GM21381 (cell line): ENCODE measurements at regions not wholly inside any gene's neighbourhood (a gene's known extent, or its start where the extent isn't known, plus 50 kb on each side); places are given as distances from the start of the nearest gene placed in this dataset.
"Not testable (repeated sequence)": the region's sequence is repeated elsewhere in the genome, so short reads cannot be mapped to it uniquely, and the experiment has no call there.

ENCODE experiments used
- ATAC-seq: cut with Tn5 transposase; IDR thresholded peaks from one replicate; pipeline ENCODE4 v1.9.1; 2021; ENCODE audit warnings: mild to moderate bottlenecking, moderate library complexity; ENCODE audit not compliant: unreplicated experiment

DNA sequence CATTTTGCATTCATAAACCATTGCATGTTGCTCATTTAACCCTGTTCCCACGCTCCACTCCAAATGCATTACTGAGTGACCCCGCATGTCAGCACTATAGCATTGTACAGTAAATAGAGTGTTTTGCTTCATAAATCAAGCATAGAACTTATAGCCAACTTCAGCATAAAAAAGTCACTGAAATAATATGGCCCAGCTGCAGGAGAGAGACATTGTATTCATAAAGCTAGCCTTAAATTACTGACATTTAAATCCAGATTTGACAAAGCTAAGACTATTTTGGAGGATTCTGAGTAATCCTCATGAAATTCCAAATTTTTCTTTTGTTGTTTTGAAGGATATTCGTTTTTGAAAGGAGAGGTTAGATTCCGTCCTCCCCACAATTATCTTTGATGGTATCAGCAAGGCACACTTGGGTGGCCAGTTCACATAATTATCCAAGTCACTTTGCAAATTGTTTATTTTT lies 320.9 kb upstream of the TCF4 start:
- no peak for ATAC-seq

DNA sequence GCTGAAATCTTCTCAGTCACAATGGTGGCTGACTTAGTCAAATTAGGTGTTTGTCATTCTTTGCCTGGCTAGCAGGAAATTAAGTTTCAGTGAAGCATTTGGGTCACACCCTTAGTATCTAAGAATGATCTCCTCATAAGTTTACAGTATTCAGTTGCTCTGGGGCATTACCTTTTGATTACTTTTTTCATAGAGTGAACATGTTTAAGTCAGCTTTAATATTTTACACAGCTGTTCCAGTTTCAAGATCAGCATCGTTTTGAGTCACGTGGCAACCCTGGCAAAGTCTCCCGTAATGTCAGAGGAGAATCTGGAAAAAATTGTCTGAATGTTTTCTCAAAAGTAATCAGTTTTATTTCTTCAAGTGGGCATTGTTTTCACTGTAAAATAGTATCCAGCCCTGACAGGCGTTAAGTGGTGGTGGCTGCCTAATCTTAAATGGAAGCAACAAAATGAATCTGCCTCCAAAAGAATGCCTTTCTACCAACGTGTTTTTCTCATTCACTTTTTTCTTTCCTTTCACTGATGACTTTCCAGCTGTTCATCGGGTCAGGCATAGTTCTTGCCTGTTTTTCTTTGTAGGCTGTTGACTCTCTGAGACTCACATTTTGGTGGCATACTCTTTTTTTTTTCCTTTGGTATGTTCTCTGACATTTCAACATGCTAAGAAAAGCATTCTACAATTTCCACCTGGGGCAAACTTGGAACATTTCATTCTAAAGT lies 319.6 kb upstream of the TCF4 start:
- no peak for ATAC-seq

DNA sequence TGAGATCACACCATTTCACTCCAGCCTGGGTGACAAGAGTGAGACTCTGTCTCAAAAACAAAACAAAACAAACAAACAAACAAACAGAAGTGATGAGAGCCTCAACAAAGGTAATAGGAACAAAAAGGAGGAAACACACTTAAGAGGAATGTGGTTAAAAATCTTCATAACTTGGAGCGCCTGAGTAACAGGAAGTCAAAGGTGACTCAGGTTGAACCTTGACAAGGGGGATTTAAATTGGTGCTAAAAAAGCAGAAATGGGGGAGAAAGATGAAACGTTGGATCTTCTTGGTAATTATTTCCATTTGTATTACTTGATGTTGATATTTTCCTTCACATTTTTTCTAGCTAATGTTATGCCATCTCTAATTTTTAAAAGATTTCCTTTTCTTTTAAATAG lies 318.5 kb upstream of the TCF4 start:
- ATAC-seq, result no peak

- ATAC-seq, result no peak
These were observed 315.9 kb upstream of the TCF4 start for GRCh38 chr18:55903911-55904310.

GRCh38 chr18:55900380-55900779 lies 312.4 kb upstream of the TCF4 start:
- no peak for ATAC-seq

GRCh38 chr18:55897091-55897689 lies 309.2 kb upstream of the TCF4 start:
- ATAC-seq, result no peak

DNA sequence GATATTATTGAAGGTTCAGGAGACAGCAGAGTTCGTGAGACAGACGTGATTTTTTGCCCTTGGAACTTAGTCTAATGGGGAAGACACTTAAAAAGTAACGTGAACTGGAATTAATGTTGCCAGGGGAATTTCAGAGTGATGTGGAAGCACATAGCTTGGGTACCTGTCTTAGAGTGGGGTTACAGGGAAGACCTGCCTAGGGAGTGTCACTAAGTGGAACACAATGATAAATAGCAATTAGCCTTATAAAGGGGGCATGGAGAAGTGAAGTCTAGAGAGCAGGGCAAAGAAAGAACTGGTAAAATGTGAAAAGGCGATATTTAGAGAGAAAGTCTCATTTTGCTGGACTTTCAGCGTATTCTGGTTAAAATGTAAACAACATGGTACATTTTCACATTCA lies 306.0 kb upstream of the TCF4 start:
- no peak for ATAC-seq

GRCh38 chr18:55892862-55893813 lies 305.1 kb upstream of the TCF4 start:
- not testable (repeated sequence) for ATAC-seq

DNA sequence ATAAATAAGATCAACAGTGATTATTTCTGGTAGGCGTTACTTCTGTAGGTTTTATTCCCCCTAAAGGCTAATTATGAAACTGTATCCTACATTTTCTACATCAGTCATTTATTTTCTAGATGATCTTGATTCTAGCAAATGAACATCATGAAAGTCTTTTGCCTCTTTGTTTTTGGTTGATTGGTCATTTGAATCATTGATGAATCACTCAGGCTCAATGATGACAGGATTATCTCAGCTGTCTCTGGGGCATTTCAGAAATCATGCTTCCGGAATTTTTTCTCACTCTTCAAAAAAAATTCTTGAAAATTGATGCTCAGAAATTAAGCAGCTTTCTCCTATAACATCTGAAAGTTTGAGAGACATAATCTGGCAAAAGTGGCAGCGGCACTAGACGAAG lies 298.9 kb upstream of the TCF4 start:
- ATAC-seq, result no peak

DNA sequence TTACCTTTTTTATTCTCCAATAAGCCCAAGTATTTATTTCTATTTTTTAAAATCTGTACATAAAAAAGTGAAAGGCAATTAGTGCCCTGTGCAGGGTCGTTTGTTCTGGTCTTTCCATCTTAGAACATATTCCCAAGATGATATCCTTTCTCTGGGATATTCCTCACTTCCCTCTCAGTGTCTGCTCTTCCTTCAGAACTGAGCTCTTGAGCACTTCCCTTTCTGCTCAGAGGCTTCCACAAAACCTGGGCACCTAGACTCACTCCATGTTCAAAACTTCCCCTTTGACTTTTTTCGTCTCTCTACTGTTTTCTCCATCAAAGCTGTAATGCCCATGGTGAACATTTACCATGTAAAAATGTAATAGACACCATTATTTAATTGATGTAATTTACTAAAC lies 296.5 kb upstream of the TCF4 start:
- ATAC-seq, result no peak

GRCh38 chr18:55880617-55881016 lies 292.6 kb upstream of the TCF4 start:
- ATAC-seq, result no peak

- no peak for ATAC-seq
These were observed 291.3 kb upstream of the TCF4 start for GRCh38 chr18:55879331-55879730.

DNA sequence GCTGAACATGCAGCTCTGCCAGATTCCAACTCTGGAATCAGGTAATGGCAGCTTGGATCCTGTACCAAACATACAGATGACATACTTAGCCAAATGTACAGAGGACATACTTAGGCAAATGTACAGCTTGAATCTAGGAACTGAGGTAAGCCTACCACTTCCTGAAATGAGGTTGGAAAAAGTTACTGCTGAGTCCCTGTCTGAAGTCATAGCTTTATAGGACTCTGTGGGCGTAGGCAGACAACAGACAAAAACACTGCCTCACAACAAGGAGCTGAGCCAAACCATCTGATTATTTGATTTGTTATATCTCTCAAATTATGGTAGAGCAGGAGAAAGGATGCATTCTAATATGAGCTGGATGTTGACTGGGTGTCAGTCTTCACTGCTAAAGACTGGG lies 290.2 kb upstream of the TCF4 start:
- ATAC-seq, result no peak

DNA sequence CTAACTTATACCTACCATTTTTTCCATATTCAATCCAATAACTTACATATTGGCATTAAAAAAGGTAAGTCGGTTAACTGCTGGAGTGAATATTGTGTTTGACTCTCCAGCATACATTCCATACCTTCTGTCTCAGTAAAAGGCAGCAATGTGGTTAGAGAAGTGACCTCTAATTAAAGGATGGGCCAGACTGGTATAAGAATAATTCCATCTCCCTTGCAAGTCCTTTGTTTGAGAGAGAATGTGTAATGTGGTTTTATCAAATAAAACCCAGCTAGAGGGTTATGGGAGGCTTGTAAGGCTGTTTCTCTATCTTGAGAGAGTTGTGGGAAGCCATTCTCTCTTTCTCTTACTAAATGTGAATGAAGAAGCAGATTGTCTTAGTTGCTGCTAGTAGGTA lies 289.3 kb upstream of the TCF4 start:
- ATAC-seq, result no peak

- ATAC-seq, result no peak
These were observed 288.3 kb upstream of the TCF4 start for GRCh38 chr18:55876254-55876653.

GRCh38 chr18:55875371-55875901 lies 287.4 kb upstream of the TCF4 start:
- no peak for ATAC-seq

DNA sequence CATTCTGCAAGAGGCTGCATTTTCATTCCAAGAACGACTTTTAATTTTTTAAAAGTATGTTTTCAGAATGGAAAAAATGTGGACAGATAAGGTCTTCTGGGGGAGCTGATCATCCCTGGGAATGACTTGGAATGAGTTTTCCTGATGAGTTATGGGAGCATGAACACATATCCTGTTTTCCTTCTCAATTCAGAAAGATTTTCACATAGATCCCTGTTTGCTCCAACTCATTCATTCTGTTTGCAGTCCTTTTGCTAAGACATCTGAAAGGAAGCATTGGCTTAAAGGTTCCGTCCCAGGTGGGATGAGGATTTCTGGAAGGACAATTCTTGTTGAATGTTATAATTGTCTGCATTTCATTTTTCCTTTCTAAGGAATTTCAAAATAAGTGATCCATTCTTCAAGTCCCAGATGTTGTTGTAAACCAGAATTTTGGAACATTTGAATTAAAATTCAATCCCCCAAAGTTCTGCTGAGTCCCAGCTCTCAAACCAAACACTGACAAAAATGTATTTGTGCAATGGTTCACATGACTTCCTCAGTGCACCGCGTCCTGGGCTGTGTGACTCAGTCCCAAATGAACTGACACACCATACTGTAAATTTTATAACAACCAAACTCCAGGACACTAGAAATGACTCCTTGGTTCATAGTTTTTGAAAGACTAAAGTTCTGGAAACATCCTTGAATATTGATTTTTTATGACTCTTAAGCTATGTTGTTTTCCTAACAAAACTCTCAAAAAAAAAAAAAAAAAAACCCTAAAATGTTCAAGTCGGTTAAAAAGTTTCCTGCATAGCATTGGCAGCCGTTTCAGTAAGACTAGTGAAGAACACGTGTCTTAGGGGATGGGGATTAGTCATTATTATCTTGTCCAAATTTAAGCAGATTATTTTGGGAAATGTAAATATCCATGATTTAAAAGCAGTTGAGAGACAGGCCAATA lies 281.8 kb upstream of the TCF4 start:
- no peak for ATAC-seq

GRCh38 chr18:55868909-55869308 lies 280.9 kb upstream of the TCF4 start:
- ATAC-seq, result no peak

DNA sequence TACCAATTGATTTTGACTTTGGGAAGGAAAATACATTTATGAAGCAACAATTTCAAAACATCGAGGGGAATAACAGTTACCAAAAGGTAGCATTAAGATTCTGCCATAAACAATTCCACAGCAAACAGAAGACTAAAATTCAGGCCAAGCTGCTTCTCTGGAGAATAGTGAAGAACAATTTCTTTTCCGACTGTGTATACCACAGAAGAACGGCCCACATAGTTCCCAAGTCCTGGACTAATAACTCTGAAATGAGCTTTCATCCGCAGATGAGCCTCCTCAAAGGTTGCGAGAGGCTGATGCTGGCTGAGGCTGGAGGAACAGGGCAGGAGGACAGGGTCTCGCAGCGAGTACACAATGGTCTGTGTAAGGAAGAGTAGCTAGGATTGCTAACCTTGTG lies 278.9 kb upstream of the TCF4 start:
- no peak for ATAC-seq

- no peak for ATAC-seq
These were observed 278.0 kb upstream of the TCF4 start for GRCh38 chr18:55866006-55866405.
